HG02642 (cell line): ENCODE measurements at regions not wholly inside any gene's neighbourhood (a gene's known extent, or its start where the extent isn't known, plus 50 kb on each side); places are given as distances from the start of the nearest gene placed in this dataset.

Experiments
- ATAC-seq: cut with Tn5 transposase; IDR thresholded peaks from one replicate; pipeline ENCODE4 v1.9.1; 2021; ENCODE audit warnings: mild to moderate bottlenecking; ENCODE audit not compliant: unreplicated experiment, poor library complexity

- no peak for ATAC-seq
Measured at GRCh38 chr16:80433623-80434022, 107.2 kb upstream of the DYNLRB2 start.

GRCh38 chr16:80427795-80428194 lies 113.0 kb upstream of the DYNLRB2 start:
- ATAC-seq: no peak

GRCh38 chr16:80418517-80419355 lies 122.1 kb upstream of the DYNLRB2 start:
- ATAC-seq: no peak

- no peak for ATAC-seq
Measured at GRCh38 chr16:80417706-80418271, 123.0 kb upstream of the DYNLRB2 start.

- no peak for ATAC-seq
Measured at GRCh38 chr16:80408014-80408413, 132.8 kb upstream of the DYNLRB2 start.

GRCh38 chr16:80407265-80407987 lies 133.4 kb upstream of the DYNLRB2 start:
- ATAC-seq: no peak

- no peak for ATAC-seq
Measured at GRCh38 chr16:80404847-80405246, 135.9 kb upstream of the DYNLRB2 start.

GRCh38 chr16:80403894-80404293 lies 136.9 kb upstream of the DYNLRB2 start:
- ATAC-seq: no peak

- no peak for ATAC-seq
Measured at GRCh38 chr16:80390871-80391489, 149.8 kb upstream of the DYNLRB2 start.

- no peak for ATAC-seq
Measured at GRCh38 chr16:80390046-80390445, 150.7 kb upstream of the DYNLRB2 start.

GRCh38 chr16:80389338-80389737 lies 151.5 kb upstream of the DYNLRB2 start:
- ATAC-seq: no peak

GRCh38 chr16:80387318-80387921 lies 153.4 kb upstream of the DYNLRB2 start:
- no peak for ATAC-seq

- no peak for ATAC-seq
Measured at GRCh38 chr16:80384862-80385261, 155.9 kb upstream of the DYNLRB2 start.

- no peak for ATAC-seq
Measured at GRCh38 chr16:80380514-80380913, 160.3 kb upstream of the DYNLRB2 start.

GRCh38 chr16:80377096-80377956 lies 163.5 kb upstream of the DYNLRB2 start:
- ATAC-seq: no peak

- no peak for ATAC-seq
Measured at GRCh38 chr16:80375973-80376372, 164.8 kb upstream of the DYNLRB2 start.

GRCh38 chr16:80375513-80375912 lies 165.3 kb upstream of the DYNLRB2 start:
- ATAC-seq: no peak

- no peak for ATAC-seq
Measured at GRCh38 chr16:80372341-80372740, 168.5 kb upstream of the DYNLRB2 start.

- ATAC-seq: no peak
Measured at GRCh38 chr16:80369138-80369958, 171.4 kb upstream of the DYNLRB2 start.
